ENCODE measurements at regions not wholly inside any gene's neighbourhood (a gene's known extent, or its start where the extent isn't known, plus 50 kb on each side); places are given as distances from the start of the nearest gene placed in this dataset.

- CTCF ChIA-PET: no interaction called here
- ATAC-seq: no peak
- no peak overlapping the region for H3K4me3 Mint-ChIP-seq
- H3K9me3 Mint-ChIP-seq: no peaks in the 10 kb centered on the region
- intact Hi-C loops (cut with micrococcal nuclease): no loop called here
- H3K4me1 Mint-ChIP-seq (ENCODE audit: low read depth): no peaks in the 10 kb centered on the region
- TF ChIP-seq CTCF (IDR thresholded peaks at IDR 0.05): no peak
- H3K27ac Mint-ChIP-seq: no peak overlapping the region
- no peak for DNase-seq
- POLR2A ChIA-PET: no interaction called here
- no peaks in the 10 kb centered on the region for H3K27me3 Mint-ChIP-seq
- H3K36me3 Mint-ChIP-seq (ENCODE audit: low read depth): no peaks in the 10 kb centered on the region
Observed at GRCh38 chr15:36370051-36370730, 209.2 kb upstream of the CDIN1 start.

GRCh38 chr15:36370731-36371112 is 208.7 kb upstream of the CDIN1 start:
- no peaks in the 10 kb centered on the region for H3K4me1 Mint-ChIP-seq (ENCODE audit: low read depth)
- ATAC-seq (no peak), DNase-seq (no peak)
- H3K4me3 Mint-ChIP-seq: no peak overlapping the region
- H3K27ac Mint-ChIP-seq: no peak overlapping the region
- no peaks in the 10 kb centered on the region for H3K36me3 Mint-ChIP-seq (ENCODE audit: low read depth)
- intact Hi-C loops (cut with micrococcal nuclease): no loop called here
- H3K9me3 Mint-ChIP-seq: no peaks in the 10 kb centered on the region
- ChIA-PET POLR2A (no interaction called here), CTCF (no interaction called here)
- TF ChIP-seq CTCF (IDR thresholded peaks at IDR 0.05): no peak
- no peaks in the 10 kb centered on the region for H3K27me3 Mint-ChIP-seq

DNA sequence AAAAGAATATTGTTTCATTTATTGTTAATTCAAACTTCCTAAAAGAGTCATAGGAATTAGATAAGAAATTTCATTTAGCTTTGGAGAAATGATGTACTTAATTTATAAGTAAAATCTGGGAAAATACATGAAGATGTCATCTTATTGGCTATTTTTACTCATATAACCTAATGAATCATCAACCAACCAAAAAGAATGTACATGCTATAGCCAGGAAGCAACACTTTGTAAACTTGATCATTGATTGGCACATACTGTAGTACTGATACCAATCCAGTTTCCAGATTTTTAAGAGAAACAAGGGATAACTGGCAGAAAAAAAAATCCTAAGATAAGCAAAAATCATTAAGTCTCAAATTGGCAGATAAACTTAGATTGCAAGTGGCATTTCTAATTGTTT is 207.9 kb upstream of the CDIN1 start:
- intact Hi-C loops (cut with micrococcal nuclease): no loop called here
- ATAC-seq: no peak
- ChIA-PET CTCF (no interaction called here), POLR2A (no interaction called here)
- Mint-ChIP-seq H3K27me3 (no peaks in the 10 kb centered on the region), H3K9me3 (no peaks in the 10 kb centered on the region), H3K4me3 (no peak overlapping the region), H3K27ac (no peak overlapping the region), H3K4me1 (ENCODE audit: low read depth) (no peaks in the 10 kb centered on the region), H3K36me3 (ENCODE audit: low read depth) (no peaks in the 10 kb centered on the region)
- no peak for TF ChIP-seq CTCF (IDR thresholded peaks at IDR 0.05)
- DNase-seq: no peak

DNA sequence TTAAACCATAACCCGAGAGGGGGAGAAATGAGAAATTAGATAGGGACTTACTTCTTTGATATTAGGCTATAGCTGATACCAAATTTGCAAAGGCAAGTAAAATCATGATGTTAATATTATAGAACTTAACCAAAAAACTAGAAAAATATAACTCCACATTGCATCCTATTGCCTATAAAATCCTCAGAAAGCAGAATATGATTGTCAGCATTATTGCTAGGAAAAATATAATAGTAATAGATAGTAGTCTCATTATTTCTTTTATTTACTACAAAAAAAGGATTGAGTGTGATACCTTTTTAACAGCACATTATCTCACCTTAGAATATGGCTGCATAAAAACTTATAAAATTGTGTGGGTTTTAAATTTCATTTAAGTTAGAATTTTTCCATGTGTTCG is 206.5 kb upstream of the CDIN1 start:
- TF ChIP-seq CTCF (IDR thresholded peaks at IDR 0.05): no peak
- no peak overlapping the region for H3K27ac Mint-ChIP-seq

DNA sequence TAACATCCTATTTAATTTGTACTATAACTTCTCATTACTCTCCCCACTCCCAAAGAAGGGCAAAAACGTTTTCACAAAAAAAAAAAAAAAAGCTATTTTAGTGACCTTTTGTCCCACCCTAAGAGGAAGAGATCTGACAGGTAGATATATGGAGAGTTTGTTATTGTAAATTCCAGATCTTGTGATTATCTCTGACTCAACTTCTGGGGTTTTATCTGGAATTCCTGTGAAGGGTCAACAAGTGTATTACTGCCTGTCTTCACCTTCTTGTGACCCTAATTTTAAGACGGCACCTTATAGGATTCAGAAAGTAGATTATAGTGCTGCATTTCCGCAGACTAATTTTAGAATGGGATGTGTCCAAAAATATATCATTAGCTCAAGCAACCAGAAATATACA is 205.9 kb upstream of the CDIN1 start:
- ATAC-seq: no peak
- Mint-ChIP-seq H3K9me3 (no peaks in the 10 kb centered on the region), H3K4me1 (ENCODE audit: low read depth) (no peaks in the 10 kb centered on the region), H3K27me3 (no peaks in the 10 kb centered on the region), H3K27ac (no peak overlapping the region), H3K36me3 (ENCODE audit: low read depth) (no peaks in the 10 kb centered on the region), H3K4me3 (no peak overlapping the region)
- DNase-seq: no peak
- ChIA-PET CTCF (no interaction called here), POLR2A (no interaction called here)
- no peak for TF ChIP-seq CTCF (IDR thresholded peaks at IDR 0.05)
- intact Hi-C loops (cut with micrococcal nuclease): no loop called here

More for the DNA sequence above, 206.5 kb upstream of the CDIN1 start:
- Mint-ChIP-seq H3K4me3 (no peak overlapping the region), H3K9me3 (no peaks in the 10 kb centered on the region), H3K4me1 (ENCODE audit: low read depth) (no peaks in the 10 kb centered on the region), H3K27me3 (no peaks in the 10 kb centered on the region), H3K36me3 (ENCODE audit: low read depth) (no peaks in the 10 kb centered on the region)
- DNase-seq (no peak), ATAC-seq (no peak)
- POLR2A ChIA-PET: no interaction called here
- intact Hi-C loops (cut with micrococcal nuclease): no loop called here
- CTCF ChIA-PET: no interaction called here
